PC-9 (cell line): ENCODE measurements at regions not wholly inside any gene's neighbourhood (a gene's known extent, or its start where the extent isn't known, plus 50 kb on each side); places are given as distances from the start of the nearest gene placed in this dataset.

Experiments used
- EZH2 ChIP-seq: fragments of 200-600 bp; sonication (generic); IDR thresholded peaks from 2 replicates; pipeline ENCODE4 v1.8.0; 2017; ENCODE audit warnings: antibody characterized with exemption, low read depth
- TF ChIP-seq, protein P1 (sequence below): fragments of 200-600 bp; sonication (generic); conservative IDR thresholded peaks from 2 replicates; pipeline ENCODE4 v1.6.1; 2017; ENCODE audit warnings: mixed run types, antibody characterized with exemption, mild to moderate bottlenecking, moderate library complexity

DNA sequence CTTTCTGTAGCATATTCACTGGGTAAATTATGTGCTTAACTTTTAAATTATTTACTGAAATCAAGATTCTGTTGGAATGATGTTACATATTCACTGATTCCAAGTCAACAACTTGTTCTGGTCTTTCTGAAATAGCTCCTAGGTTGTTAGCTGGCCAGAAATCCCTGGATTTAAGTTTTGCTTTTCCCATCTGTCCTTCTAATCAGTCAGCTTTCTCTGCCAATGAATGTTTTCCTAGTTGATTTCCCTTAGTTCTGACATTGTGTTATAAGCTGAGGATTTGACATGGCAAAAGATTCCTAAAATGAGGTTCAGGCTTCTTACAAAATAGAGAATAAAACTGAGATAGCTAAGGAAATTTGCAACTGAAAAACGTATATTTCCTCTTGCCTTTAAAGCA, 1479.6 kb downstream of the MRPL39 start:
- TF ChIP-seq, protein P1, sequence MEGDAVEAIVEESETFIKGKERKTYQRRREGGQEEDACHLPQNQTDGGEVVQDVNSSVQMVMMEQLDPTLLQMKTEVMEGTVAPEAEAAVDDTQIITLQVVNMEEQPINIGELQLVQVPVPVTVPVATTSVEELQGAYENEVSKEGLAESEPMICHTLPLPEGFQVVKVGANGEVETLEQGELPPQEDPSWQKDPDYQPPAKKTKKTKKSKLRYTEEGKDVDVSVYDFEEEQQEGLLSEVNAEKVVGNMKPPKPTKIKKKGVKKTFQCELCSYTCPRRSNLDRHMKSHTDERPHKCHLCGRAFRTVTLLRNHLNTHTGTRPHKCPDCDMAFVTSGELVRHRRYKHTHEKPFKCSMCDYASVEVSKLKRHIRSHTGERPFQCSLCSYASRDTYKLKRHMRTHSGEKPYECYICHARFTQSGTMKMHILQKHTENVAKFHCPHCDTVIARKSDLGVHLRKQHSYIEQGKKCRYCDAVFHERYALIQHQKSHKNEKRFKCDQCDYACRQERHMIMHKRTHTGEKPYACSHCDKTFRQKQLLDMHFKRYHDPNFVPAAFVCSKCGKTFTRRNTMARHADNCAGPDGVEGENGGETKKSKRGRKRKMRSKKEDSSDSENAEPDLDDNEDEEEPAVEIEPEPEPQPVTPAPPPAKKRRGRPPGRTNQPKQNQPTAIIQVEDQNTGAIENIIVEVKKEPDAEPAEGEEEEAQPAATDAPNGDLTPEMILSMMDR, result no peak
- TF ChIP-seq EZH2, result no peak
